Tibial nerve (tissue), 4 donors: ENCODE measurements at regions not wholly inside any gene's neighbourhood (a gene's known extent, or its start where the extent isn't known, plus 50 kb on each side); places are given as distances from the start of the nearest gene placed in this dataset.

Experiments used
- DNase-seq, 2 donors: peaks; one replicate each; pipeline ENCODE4 v3.0.0-alpha.2; 2019; ENCODE audit warnings: low spot score in 2 of 2
- H3K27ac ChIP-seq, 4 donors: fragments of 200-600 bp; sonication (generic) in 3 of 4; one replicate each; pipeline ENCODE4 v1.5.1; 2017 to 2019; ENCODE audit warnings: mild to moderate bottlenecking in 1 of 4
- H3K27me3 ChIP-seq, 2 donors: fragments of 200-600 bp; sonication (generic) in 1 of 2; one replicate each; pipeline versions ENCODE4 v1.5.1 to v1.6.0; 2017 to 2019
- H3K36me3 ChIP-seq, 3 donors: fragments of 200-600 bp; sonication (generic); one replicate each; pipeline ENCODE4 v1.5.1; 2018 to 2019
- H3K4me1 ChIP-seq, 4 donors: fragments of 200-600 bp; sonication (generic) in 3 of 4; one replicate each; pipeline ENCODE4 v1.5.1; 2017 to 2019
- H3K4me3 ChIP-seq, 4 donors: fragments of 200-600 bp; sonication (generic) in 3 of 4; one replicate each; pipeline ENCODE4 v1.5.1; 2017 to 2019; ENCODE audit warnings: mild to moderate bottlenecking in 1 of 4, moderate library complexity in 1 of 4
- H3K9me3 ChIP-seq, 4 donors: fragments of 200-600 bp; sonication (generic) in 3 of 4; one replicate each; pipeline ENCODE4 v1.5.1; 2017 to 2019
- CTCF ChIP-seq, 5 experiments: fragments of 200-600 bp in 3 of 5; fragments of 450-650 bp in 2 of 5; sonication (generic) in 3 of 5; IDR thresholded peaks; one replicate each; pipeline ENCODE4 v1.5.1; 2016 to 2019; ENCODE audit warnings: antibody characterized with exemption in 5 of 5, mild to moderate bottlenecking in 3 of 5, moderate library complexity in 2 of 5
- EP300 ChIP-seq, 2 donors: sonication (generic); formaldehyde crosslinking; IDR thresholded peaks; one replicate each; pipeline ENCODE4 v1.6.1; 2017; ENCODE audit warnings: antibody characterized with exemption in 2 of 2, mild to moderate bottlenecking in 1 of 2
- POLR2A ChIP-seq, 2 donors: fragments of 450-650 bp; IDR thresholded peaks; one replicate each; pipeline ENCODE4 v1.6.1; 2017; ENCODE audit warnings: antibody characterized with exemption in 2 of 2, mild to moderate bottlenecking in 2 of 2, moderate library complexity in 2 of 2
- WGBS, 2 donors: methylation state at CpG; one replicate each; pipeline ENCODE4 v1.1.5; 2018; 5-methylcytosine and 5-hydroxymethylcytosine counted together

- Histone ChIP-seq H3K4me1 (peaks cover 0 to 3% (median 0%) of the 10 kb centered on the region in 4 donors), H3K27me3 (no peaks in the 10 kb centered on the region), H3K9me3 (no peaks in the 10 kb centered on the region), H3K27ac (no peak overlapping the region), H3K36me3 (no peaks in the 10 kb centered on the region), H3K4me3 (no peak overlapping the region)
- WGBS, 2 donors: 79 to 85% methylated on average over 5 of the region's 5 CpGs
- DNase-seq: no peak
- no peak for TF ChIP-seq POLR2A (IDR thresholded peaks at IDR 0.05)
- TF ChIP-seq CTCF (IDR thresholded peaks at IDR 0.05): no peak
- no peak for TF ChIP-seq EP300 (IDR thresholded peaks at IDR 0.05)
Measured at GRCh38 chr3:170797685-170798084, 72.3 kb downstream of the RPL22L1 start.

- WGBS, 2 donors: 30 to 35% methylated on average over 1 of the region's 1 CpG
- no peak for DNase-seq
- Histone ChIP-seq H3K9me3 (peaks cover 0 to 3% (median 0%) of the 10 kb centered on the region in 4 donors), H3K27ac (no peak overlapping the region), H3K36me3 (no peaks in the 10 kb centered on the region), H3K4me1 (no peaks in the 10 kb centered on the region), H3K4me3 (no peak overlapping the region), H3K27me3 (no peaks in the 10 kb centered on the region)
- no peak for TF ChIP-seq EP300 (IDR thresholded peaks at IDR 0.05)
- no peak for TF ChIP-seq POLR2A (IDR thresholded peaks at IDR 0.05)
- no peak for TF ChIP-seq CTCF (IDR thresholded peaks at IDR 0.05)
Measured at GRCh38 chr3:170792471-170792870, 77.5 kb downstream of the RPL22L1 start.

- Histone ChIP-seq H3K36me3 (no peaks in the 10 kb centered on the region), H3K27me3 (no peaks in the 10 kb centered on the region), H3K27ac (no peak overlapping the region), H3K4me3 (no peak overlapping the region), H3K4me1 (no peaks in the 10 kb centered on the region), H3K9me3 (peaks cover 0 to 3% (median 0%) of the 10 kb centered on the region in 4 donors)
- no peak for TF ChIP-seq CTCF (IDR thresholded peaks at IDR 0.05)
- no peak for TF ChIP-seq POLR2A (IDR thresholded peaks at IDR 0.05)
- no peak for TF ChIP-seq EP300 (IDR thresholded peaks at IDR 0.05)
- no peak for DNase-seq
- WGBS, 2 donors: 53 to 67% methylated on average over 1 of the region's 1 CpG
Measured at GRCh38 chr3:170790647-170791046, 79.3 kb downstream of the RPL22L1 start.

- Histone ChIP-seq H3K4me1 (no peaks in the 10 kb centered on the region), H3K27me3 (no peaks in the 10 kb centered on the region), H3K9me3 (peaks cover 0 to 3% (median 0%) of the 10 kb centered on the region in 4 donors), H3K36me3 (no peaks in the 10 kb centered on the region), H3K4me3 (no peak overlapping the region), H3K27ac (no peak overlapping the region)
- DNase-seq: no peak
- no peak for TF ChIP-seq CTCF (IDR thresholded peaks at IDR 0.05)
- no peak for TF ChIP-seq EP300 (IDR thresholded peaks at IDR 0.05)
- TF ChIP-seq POLR2A (IDR thresholded peaks at IDR 0.05): no peak
- WGBS, 2 donors: 92 to 97% methylated on average over 2 of the region's 2 CpGs
Measured at GRCh38 chr3:170787464-170787863, 82.5 kb downstream of the RPL22L1 start.

- WGBS, 2 donors: 87 to 88% methylated on average over 3 of the region's 3 CpGs
- Histone ChIP-seq H3K27ac (no peak overlapping the region), H3K36me3 (no peaks in the 10 kb centered on the region), H3K4me1 (no peaks in the 10 kb centered on the region), H3K27me3 (no peaks in the 10 kb centered on the region), H3K4me3 (no peak overlapping the region), H3K9me3 (peaks cover 0 to 3% (median 0%) of the 10 kb centered on the region in 4 donors)
- no peak for DNase-seq
- no peak for TF ChIP-seq EP300 (IDR thresholded peaks at IDR 0.05)
- TF ChIP-seq POLR2A (IDR thresholded peaks at IDR 0.05): no peak
- TF ChIP-seq CTCF (IDR thresholded peaks at IDR 0.05): no peak
Measured at GRCh38 chr3:170785454-170785853, 84.5 kb downstream of the RPL22L1 start.
